K562 (cell line): ENCODE measurements at regions not wholly inside any gene's neighbourhood (a gene's known extent, or its start where the extent isn't known, plus 50 kb on each side); places are given as distances from the start of the nearest gene placed in this dataset.

Experiments used
- ATAC-seq: fragments of 200-7000 bp; cut with Tn5 transposase; 3 replicates; pipeline ENCODE4 v1.9.1; 2020; ENCODE audit warnings: moderate library complexity
- BruUV-seq: library from RNA; stranded (reverse); fragments of 400-500 nt; replicated peaks from 2 replicates; lab custom pipeline; 2021; lab: Mats Ljungman, UMichigan
- CTCF ChIA-PET: fragments of 300-600 bp; formaldehyde crosslinking; extraction: SDS; loops from one replicate; lab custom pipeline; 2021; ENCODE audit warnings: low intra/inter-chr PET ratio; lab: Yijun Ruan, JAX
- POLR2A ChIA-PET: fragments of 300-600, 350-650 bp; sonication (Branson Sonifier 250); formaldehyde crosslinking; extraction: SDS; loops from one replicate; lab custom pipeline; 2021; ENCODE audit warnings: antibody characterized with exemption, inconsistent platforms; lab: Yijun Ruan, JAX
- DNase-seq, 4 experiments: peaks; one replicate each; pipeline versions ENCODE4 v3.0.0 to v3.0.0-alpha.2; 2011 to 2018; ENCODE audit warnings: low spot score in 3 of 4, mixed read lengths in 3 of 4; ENCODE audit errors: extremely low read depth in 1 of 4
- FAIRE-seq: peaks from 2 replicates; lab custom pipeline; 2011; peaks lifted over from hg19 to GRCh38; lab: Jason Lieb, UNC
- H2AFZ ChIP-seq: 2 replicates; pipeline ENCODE4 v1.6.0; 2011; ENCODE audit warnings: low read depth, low read length, control low read depth, inconsistent platforms
- H3K27ac ChIP-seq: fragments of 200-600 bp; 3 replicates; pipeline ENCODE4 v1.8.0; 2011; ENCODE audit warnings: low read depth, mild to moderate bottlenecking, control low read depth, inconsistent platforms, low read length, moderate library complexity, mixed read lengths; ENCODE audit errors: extremely low read depth
- H3K27me3 ChIP-seq, 2 experiments: fragments of 300-600 bp in 1 of 2; 2 replicates in 1 of 2; 3 replicates in 1 of 2; pipeline versions ENCODE4 v1.6.0 to v1.8.0; 2011; ENCODE audit warnings: inconsistent platforms in 2 of 2, low read length in 2 of 2, mild to moderate bottlenecking in 1 of 2, mixed read lengths in 1 of 2, moderate library complexity in 1 of 2; ENCODE audit not compliant: control insufficient read depth in 2 of 2, insufficient read depth in 2 of 2
- H3K36me3 ChIP-seq: fragments of 300-600 bp; 3 replicates; pipeline ENCODE4 v1.8.0; 2011; ENCODE audit warnings: mild to moderate bottlenecking, low read length, inconsistent platforms; ENCODE audit not compliant: control insufficient read depth, insufficient read depth
- H3K4me1 ChIP-seq, 2 experiments: fragments of 200-600 bp in 1 of 2; replicated peaks in 1 of 2; 2 replicates in 1 of 2; 3 replicates in 1 of 2; pipeline versions ENCODE4 v1.5.1 to v1.8.0; 2011; ENCODE audit warnings: inconsistent platforms in 2 of 2, low read length in 2 of 2, mild to moderate bottlenecking in 1 of 2, mixed read lengths in 1 of 2, moderate library complexity in 1 of 2; ENCODE audit not compliant: control insufficient read depth in 2 of 2, insufficient read depth in 2 of 2
- H3K4me2 ChIP-seq: 2 replicates; pipeline ENCODE4 v1.6.1; 2011; ENCODE audit warnings: low read length, control low read depth, inconsistent platforms, mixed read lengths; ENCODE audit not compliant: insufficient read depth
- H3K4me3 ChIP-seq: fragments of 200-600 bp; sonication (generic), shearing (Covaris generic); 2 replicates; pipeline ENCODE4 v1.5.1; 2016; ENCODE audit warnings: control low read depth, inconsistent platforms
- H3K79me2 ChIP-seq: fragments of 200-600 bp; 3 replicates; pipeline ENCODE4 v1.8.0; 2011; ENCODE audit warnings: low read length, inconsistent platforms; ENCODE audit not compliant: control insufficient read depth, insufficient read depth
- H3K9ac ChIP-seq, 2 experiments: 2 replicates each; pipeline versions ENCODE4 v1.6.0 to v1.6.1; 2011; ENCODE audit warnings: low read depth in 2 of 2, low read length in 2 of 2, control low read depth in 1 of 2, inconsistent platforms in 1 of 2, mild to moderate bottlenecking in 1 of 2, mixed read lengths in 1 of 2; ENCODE audit not compliant: insufficient read depth in 1 of 2
- H3K9me1 ChIP-seq: one replicate; pipeline ENCODE4 v1.6.0; 2011; ENCODE audit warnings: inconsistent platforms, mild to moderate bottlenecking, low read length, moderate library complexity; ENCODE audit not compliant: control insufficient read depth, insufficient read depth
- H3K9me3 ChIP-seq: replicated peaks from 2 replicates; pipeline ENCODE4 v1.5.1; 2011; ENCODE audit warnings: low read depth, low read length, inconsistent platforms; ENCODE audit not compliant: control insufficient read depth, insufficient read depth
- H4K20me1 ChIP-seq: replicated peaks from 2 replicates; pipeline ENCODE4 v1.6.1; 2011; ENCODE audit warnings: low read length, inconsistent platforms, mixed read lengths; ENCODE audit not compliant: control insufficient read depth, insufficient read depth
- KLF16 ChIP-seq: IDR thresholded peaks from 2 replicates; pipeline ENCODE4 v1.6.1; 2016; ENCODE audit warnings: antibody characterized with exemption
- MTF1 ChIP-seq: fragments of 250-450 bp; sonication (Bioruptor Pico); IDR thresholded peaks from 2 replicates; pipeline ENCODE4 v1.9.0; 2021; ENCODE audit warnings: moderate library complexity, mild to moderate bottlenecking, inconsistent platforms, borderline replicate concordance
- WGBS: fragments of 100-300 bp; shearing (Covaris generic); methylation state at CpG from one replicate; pipeline ENCODE4 v1.1.6; 2016; ENCODE audit warnings: low coverage, mixed read lengths; ENCODE audit not compliant: insufficient coverage; ENCODE audit errors: missing lambda C conversion rate; 5-methylcytosine and 5-hydroxymethylcytosine counted together
- in situ Hi-C: fragments of 300-500 bp; cut with MboI; formaldehyde crosslinking; loops from 4 replicates; pipeline ENCODE4 v1.15.0; 2018; ENCODE audit warnings: inconsistent platforms, mixed read lengths
- intact Hi-C: fragments of 100-400 bp; cut with micrococcal nuclease; formaldehyde crosslinking; loops from 2 replicates; pipeline ENCODE4 v1.14.2; 2022
- TF ChIP-seq, protein P1 (sequence below): fragments of 450-650 bp; IDR thresholded peaks from 2 replicates; pipeline ENCODE4 v1.6.1; 2016; ENCODE audit warnings: low read depth
- TF ChIP-seq, protein P2 (sequence below): sonication (generic); formaldehyde crosslinking; IDR thresholded peaks from 2 replicates; pipeline ENCODE4 v1.8.1; 2023; ENCODE audit warnings: missing genetic modification reagents, mild to moderate bottlenecking, borderline replicate concordance

DNA sequence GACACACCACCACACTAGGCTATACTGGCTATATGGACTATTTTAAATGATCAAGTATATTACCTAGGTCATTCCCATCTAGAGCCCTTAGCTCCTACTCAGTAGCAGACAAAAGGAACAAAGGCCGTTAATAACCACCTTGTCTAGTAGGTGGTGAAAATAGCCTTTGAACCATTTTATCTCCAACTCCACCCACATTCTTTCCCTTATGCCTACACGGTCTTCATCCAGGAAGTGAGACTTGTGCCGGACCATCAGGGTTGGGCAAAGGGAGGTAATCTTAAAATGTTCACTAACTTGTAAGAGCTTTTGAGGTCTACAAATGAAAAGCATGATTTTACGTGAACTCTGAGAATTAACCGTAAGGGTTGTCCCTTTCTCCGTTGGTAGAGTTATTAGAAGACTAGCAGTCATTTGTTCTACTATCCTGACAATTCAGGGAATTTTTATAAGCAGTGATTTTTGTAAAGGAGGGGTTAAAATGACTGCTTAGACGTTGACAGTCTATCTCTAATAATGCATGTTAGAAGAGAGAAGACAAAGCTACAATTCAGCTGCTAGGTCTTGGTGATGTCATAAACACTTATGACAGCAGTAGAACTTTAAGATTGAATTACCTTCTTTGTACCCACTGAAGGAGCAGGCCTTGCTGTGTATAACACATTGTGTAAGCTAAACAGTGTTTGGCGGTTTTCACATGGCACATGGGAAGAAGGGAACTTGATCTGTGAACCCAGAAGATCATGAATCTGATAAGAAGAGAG lies 371.8 kb upstream of the JAG1 start (continued):
- TF ChIP-seq, protein P1, sequence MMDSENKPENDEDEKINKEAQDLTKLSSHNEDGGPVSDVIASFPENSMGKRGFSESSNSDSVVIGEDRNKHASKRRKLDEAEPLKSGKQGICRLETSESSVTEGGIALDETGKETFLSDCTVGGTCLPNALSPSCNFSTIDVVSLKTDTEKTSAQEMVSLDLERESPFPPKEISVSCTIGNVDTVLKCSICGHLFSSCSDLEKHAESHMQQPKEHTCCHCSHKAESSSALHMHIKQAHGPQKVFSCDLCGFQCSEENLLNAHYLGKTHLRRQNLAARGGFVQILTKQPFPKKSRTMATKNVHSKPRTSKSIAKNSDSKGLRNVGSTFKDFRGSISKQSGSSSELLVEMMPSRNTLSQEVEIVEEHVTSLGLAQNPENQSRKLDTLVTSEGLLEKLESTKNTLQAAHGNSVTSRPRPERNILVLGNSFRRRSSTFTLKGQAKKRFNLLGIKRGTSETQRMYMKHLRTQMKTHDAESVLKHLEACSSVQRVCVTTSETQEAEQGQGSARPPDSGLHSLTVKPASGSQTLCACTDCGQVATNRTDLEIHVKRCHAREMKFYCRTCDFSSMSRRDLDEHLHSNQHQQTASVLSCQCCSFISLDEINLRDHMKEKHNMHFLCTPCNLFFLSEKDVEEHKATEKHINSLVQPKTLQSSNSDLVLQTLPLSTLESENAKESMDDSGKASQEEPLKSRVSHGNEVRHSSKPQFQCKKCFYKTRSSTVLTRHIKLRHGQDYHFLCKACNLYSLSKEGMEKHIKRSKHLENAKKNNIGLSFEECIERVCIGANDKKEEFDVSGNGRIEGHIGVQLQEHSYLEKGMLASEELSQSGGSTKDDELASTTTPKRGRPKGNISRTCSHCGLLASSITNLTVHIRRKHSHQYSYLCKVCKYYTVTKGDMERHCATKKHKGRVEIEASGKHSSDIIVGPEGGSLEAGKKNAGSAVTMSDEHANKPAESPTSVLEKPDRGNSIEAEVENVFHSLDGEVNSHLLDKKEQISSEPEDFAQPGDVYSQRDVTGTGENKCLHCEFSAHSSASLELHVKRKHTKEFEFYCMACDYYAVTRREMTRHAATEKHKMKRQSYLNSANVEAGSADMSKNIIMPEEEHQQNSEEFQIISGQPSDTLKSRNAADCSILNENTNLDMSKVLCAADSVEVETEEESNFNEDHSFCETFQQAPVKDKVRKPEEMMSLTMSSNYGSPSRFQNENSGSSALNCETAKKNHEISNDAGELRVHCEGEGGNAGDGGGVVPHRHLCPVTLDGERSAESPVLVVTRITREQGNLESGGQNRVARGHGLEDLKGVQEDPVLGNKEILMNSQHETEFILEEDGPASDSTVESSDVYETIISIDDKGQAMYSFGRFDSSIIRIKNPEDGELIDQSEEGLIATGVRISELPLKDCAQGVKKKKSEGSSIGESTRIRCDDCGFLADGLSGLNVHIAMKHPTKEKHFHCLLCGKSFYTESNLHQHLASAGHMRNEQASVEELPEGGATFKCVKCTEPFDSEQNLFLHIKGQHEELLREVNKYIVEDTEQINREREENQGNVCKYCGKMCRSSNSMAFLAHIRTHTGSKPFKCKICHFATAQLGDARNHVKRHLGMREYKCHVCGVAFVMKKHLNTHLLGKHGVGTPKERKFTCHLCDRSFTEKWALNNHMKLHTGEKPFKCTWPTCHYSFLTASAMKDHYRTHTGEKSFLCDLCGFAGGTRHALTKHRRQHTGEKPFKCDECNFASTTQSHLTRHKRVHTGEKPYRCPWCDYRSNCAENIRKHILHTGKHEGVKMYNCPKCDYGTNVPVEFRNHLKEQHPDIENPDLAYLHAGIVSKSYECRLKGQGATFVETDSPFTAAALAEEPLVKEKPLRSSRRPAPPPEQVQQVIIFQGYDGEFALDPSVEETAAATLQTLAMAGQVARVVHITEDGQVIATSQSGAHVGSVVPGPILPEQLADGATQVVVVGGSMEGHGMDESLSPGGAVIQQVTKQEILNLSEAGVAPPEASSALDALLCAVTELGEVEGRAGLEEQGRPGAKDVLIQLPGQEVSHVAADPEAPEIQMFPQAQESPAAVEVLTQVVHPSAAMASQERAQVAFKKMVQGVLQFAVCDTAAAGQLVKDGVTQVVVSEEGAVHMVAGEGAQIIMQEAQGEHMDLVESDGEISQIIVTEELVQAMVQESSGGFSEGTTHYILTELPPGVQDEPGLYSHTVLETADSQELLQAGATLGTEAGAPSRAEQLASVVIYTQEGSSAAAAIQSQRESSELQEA = no peak
- TF ChIP-seq, all 486 proteins: peak for 0

DNA sequence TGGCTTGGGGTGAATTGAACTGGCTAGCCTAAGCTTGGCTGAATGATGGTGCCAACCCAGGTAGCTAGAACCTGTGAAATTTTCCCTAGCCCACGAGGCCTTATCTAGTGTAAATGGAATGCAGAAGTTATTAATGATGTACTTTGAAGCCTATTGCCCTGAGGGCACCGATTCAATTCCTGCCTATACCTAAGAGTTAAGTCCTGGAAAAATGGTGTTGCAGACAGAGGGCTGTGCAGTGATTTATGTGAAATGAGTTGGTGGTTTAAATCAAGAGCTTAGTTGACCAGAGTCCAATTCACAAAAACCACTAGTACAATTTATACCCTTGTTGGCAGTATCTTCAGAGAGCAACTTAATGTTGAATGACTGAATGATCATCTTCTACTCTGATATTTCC lies 373.8 kb upstream of the JAG1 start:
- no peaks in the 10 kb centered on the region for H3K9me1 ChIP-seq
- no peak for ATAC-seq
- H3K27me3 ChIP-seq = no peaks in the 10 kb centered on the region
- no peaks in the 10 kb centered on the region for H3K9me3 ChIP-seq
- H2AFZ ChIP-seq = no peak overlapping the region
- H3K4me1 ChIP-seq = no peaks in the 10 kb centered on the region
- in situ Hi-C loops (no loop called here), intact Hi-C loops (no loop called here)
- H3K4me2 ChIP-seq = no peak overlapping the region
- DNase-seq = no peak
- H3K27ac ChIP-seq = no peak overlapping the region
- CTCF ChIA-PET = no interaction called here
- H3K9ac ChIP-seq = no peak overlapping the region
- BruUV-seq = no TSS peak
- POLR2A ChIA-PET = no interaction called here
- no peaks in the 10 kb centered on the region for H4K20me1 ChIP-seq
- no peaks in the 10 kb centered on the region for H3K79me2 ChIP-seq
- 0% methylated on average over 2 of the region's 2 CpGs for WGBS
- FAIRE-seq = no peak
- H3K4me3 ChIP-seq = no peak overlapping the region
- H3K36me3 ChIP-seq = no peaks in the 10 kb centered on the region
- TF ChIP-seq MTF1 (CRISPR knock-in tag) (no peak), KLF16 (no peak)
- TF ChIP-seq, protein P2, sequence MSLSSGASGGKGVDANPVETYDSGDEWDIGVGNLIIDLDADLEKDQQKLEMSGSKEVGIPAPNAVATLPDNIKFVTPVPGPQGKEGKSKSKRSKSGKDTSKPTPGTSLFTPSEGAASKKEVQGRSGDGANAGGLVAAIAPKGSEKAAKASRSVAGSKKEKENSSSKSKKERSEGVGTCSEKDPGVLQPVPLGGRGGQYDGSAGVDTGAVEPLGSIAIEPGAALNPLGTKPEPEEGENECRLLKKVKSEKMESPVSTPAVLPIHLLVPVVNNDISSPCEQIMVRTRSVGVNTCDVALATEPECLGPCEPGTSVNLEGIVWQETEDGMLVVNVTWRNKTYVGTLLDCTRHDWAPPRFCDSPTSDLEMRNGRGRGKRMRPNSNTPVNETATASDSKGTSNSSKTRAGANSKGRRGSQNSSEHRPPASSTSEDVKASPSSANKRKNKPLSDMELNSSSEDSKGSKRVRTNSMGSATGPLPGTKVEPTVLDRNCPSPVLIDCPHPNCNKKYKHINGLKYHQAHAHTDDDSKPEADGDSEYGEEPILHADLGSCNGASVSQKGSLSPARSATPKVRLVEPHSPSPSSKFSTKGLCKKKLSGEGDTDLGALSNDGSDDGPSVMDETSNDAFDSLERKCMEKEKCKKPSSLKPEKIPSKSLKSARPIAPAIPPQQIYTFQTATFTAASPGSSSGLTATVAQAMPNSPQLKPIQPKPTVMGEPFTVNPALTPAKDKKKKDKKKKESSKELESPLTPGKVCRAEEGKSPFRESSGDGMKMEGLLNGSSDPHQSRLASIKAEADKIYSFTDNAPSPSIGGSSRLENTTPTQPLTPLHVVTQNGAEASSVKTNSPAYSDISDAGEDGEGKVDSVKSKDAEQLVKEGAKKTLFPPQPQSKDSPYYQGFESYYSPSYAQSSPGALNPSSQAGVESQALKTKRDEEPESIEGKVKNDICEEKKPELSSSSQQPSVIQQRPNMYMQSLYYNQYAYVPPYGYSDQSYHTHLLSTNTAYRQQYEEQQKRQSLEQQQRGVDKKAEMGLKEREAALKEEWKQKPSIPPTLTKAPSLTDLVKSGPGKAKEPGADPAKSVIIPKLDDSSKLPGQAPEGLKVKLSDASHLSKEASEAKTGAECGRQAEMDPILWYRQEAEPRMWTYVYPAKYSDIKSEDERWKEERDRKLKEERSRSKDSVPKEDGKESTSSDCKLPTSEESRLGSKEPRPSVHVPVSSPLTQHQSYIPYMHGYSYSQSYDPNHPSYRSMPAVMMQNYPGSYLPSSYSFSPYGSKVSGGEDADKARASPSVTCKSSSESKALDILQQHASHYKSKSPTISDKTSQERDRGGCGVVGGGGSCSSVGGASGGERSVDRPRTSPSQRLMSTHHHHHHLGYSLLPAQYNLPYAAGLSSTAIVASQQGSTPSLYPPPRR (CRISPR knock-in tag) = no peak
